ENCODE measurements at regions not wholly inside any gene's neighbourhood (a gene's known extent, or its start where the extent isn't known, plus 50 kb on each side); places are given as distances from the start of the nearest gene placed in this dataset.
A peak's percentile ranks its signal among the peaks of the same experiment; 100 is the strongest.

DNA sequence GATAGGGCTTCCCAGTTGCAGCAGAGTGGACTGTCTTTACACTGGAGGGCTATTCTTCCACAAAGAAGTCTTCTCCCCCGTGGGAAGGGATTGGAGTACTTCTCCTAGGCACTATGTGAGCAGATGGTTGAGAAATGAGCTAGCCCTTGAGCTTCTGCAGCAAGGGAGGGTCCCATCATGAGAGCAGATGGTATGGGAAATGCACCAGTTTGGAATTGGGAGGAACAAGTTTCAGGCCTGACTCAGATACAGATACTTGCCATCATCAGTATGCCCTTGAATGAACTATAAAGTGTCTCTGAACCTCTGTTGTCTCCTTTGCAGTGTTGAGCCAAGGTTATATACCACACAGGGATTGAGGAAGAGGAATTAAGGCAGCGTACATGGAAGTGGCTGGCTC is 757.4 kb downstream of the RNF144A start:
- peaks cover 28% of the 10 kb centered on the region for H3K4me1 Mint-ChIP-seq (ENCODE audit: low read depth, unreplicated experiment)
- H3K4me3 Mint-ChIP-seq (ENCODE audit: unreplicated experiment): no peak overlapping the region
- H3K36me3 Mint-ChIP-seq (ENCODE audit: unreplicated experiment): peaks cover 8% of the 10 kb centered on the region
- H3K27me3 Mint-ChIP-seq (ENCODE audit: unreplicated experiment): peaks cover 2% of the 10 kb centered on the region
- no peak overlapping the region for H3K27ac Mint-ChIP-seq (ENCODE audit: unreplicated experiment)
- DNase-seq: no peak
- TF ChIP-seq, protein P1, sequence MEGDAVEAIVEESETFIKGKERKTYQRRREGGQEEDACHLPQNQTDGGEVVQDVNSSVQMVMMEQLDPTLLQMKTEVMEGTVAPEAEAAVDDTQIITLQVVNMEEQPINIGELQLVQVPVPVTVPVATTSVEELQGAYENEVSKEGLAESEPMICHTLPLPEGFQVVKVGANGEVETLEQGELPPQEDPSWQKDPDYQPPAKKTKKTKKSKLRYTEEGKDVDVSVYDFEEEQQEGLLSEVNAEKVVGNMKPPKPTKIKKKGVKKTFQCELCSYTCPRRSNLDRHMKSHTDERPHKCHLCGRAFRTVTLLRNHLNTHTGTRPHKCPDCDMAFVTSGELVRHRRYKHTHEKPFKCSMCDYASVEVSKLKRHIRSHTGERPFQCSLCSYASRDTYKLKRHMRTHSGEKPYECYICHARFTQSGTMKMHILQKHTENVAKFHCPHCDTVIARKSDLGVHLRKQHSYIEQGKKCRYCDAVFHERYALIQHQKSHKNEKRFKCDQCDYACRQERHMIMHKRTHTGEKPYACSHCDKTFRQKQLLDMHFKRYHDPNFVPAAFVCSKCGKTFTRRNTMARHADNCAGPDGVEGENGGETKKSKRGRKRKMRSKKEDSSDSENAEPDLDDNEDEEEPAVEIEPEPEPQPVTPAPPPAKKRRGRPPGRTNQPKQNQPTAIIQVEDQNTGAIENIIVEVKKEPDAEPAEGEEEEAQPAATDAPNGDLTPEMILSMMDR (IDR thresholded peaks at IDR 0.05; ENCODE audit: partially characterized antibody, unreplicated experiment): no peak
- H3K9me3 Mint-ChIP-seq (ENCODE audit: unreplicated experiment): peaks cover 9% of the 10 kb centered on the region

DNA sequence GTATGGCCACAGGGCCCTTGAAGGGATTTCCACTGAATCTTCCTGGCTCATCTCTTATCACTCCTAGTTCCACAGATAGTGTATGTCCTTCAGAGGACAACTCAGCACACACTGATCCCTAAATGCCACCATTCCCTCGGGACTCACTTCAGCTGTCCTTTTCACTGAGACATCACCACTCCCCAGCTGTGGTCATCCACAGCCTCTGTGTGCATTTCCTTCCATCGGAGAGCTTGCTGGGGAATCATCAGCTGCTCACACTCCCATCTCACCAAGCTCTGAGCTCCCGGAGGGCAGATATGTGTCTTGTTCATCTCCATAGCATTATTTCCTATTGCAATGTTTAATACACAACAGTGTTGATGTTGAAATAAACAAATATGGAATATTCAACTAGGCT is 759.5 kb downstream of the RNF144A start:
- peaks cover 8% of the 10 kb centered on the region for H3K36me3 Mint-ChIP-seq (ENCODE audit: unreplicated experiment)
- peaks cover 14% of the 10 kb centered on the region for H3K4me1 Mint-ChIP-seq (ENCODE audit: low read depth, unreplicated experiment)
- DNase-seq: no peak
- H3K27me3 Mint-ChIP-seq (ENCODE audit: unreplicated experiment): peaks cover 2% of the 10 kb centered on the region
- H3K4me3 Mint-ChIP-seq (ENCODE audit: unreplicated experiment): no peak overlapping the region
- TF ChIP-seq, protein P1 (IDR thresholded peaks at IDR 0.05; ENCODE audit: partially characterized antibody, unreplicated experiment): no peak
- H3K27ac Mint-ChIP-seq (ENCODE audit: unreplicated experiment): peak overlapping the region; percentile 63
- H3K9me3 Mint-ChIP-seq (ENCODE audit: unreplicated experiment): peaks cover 6% of the 10 kb centered on the region

DNA sequence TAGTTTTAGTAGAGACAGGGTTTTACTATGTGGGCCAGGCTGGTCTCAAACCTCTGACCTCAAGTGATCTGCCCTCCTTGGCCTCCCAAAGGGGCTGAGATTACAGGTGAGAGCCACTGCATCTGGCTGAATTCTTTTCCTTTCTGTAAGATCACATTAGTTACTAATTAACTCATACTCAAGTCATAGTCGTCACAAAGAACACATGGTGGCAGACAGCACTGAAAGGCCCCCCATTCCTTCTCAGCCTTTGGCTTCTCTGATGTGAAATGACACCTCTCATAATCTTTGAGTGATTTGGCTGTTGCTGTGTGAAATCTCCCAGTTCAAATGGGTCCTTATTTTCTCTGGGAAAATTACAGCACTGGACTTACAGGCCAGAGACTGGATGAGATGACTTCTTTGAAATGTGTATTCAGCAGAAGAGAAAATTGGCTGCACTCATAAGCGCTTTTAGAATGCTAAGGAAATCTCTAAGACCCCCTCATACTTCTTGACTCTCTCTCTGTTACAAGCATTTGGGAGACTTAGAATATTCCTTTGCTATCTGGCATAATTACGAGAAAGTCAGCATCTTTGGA is 764.8 kb downstream of the RNF144A start:
- Mint-ChIP-seq H3K4me3 (ENCODE audit: unreplicated experiment) (no peak overlapping the region), H3K27ac (ENCODE audit: unreplicated experiment) (no peak overlapping the region)

DNA sequence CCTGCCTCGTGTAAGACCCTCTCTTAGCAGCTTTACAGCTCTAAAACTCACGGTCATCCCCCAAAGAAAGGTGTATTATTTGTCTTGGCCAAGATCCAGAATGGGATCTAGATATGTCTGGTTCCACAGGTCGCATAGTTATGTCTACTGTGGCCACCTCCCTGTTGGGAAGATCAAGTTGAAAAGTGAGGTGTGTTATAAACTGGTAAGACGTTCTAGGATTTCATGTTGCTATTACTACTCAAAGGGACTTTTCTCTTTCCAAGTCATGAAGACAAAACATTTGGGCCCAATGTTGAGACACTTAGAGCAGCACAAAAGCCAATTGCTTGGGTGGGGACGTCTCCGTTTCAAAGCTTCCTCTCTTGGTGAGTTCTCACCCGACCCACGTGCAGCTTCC is 766.0 kb downstream of the RNF144A start:
- Mint-ChIP-seq H3K4me3 (ENCODE audit: unreplicated experiment) (no peak overlapping the region), H3K9me3 (ENCODE audit: unreplicated experiment) (peaks cover 5% of the 10 kb centered on the region), H3K36me3 (ENCODE audit: unreplicated experiment) (no peaks in the 10 kb centered on the region), H3K27ac (ENCODE audit: unreplicated experiment) (no peak overlapping the region), H3K4me1 (ENCODE audit: low read depth, unreplicated experiment) (peaks cover 10% of the 10 kb centered on the region), H3K27me3 (ENCODE audit: unreplicated experiment) (no peaks in the 10 kb centered on the region)
- TF ChIP-seq, protein P1 (IDR thresholded peaks at IDR 0.05; ENCODE audit: partially characterized antibody, unreplicated experiment): no peak
- no peak for DNase-seq

More for the DNA sequence above, 764.8 kb downstream of the RNF144A start:
- Mint-ChIP-seq H3K27me3 (ENCODE audit: unreplicated experiment) (no peaks in the 10 kb centered on the region), H3K36me3 (ENCODE audit: unreplicated experiment) (no peaks in the 10 kb centered on the region), H3K9me3 (ENCODE audit: unreplicated experiment) (peaks cover 5% of the 10 kb centered on the region), H3K4me1 (ENCODE audit: low read depth, unreplicated experiment) (peaks cover 10% of the 10 kb centered on the region)
- DNase-seq: no peak
- TF ChIP-seq, protein P1 (IDR thresholded peaks at IDR 0.05; ENCODE audit: partially characterized antibody, unreplicated experiment): no peak

DNA sequence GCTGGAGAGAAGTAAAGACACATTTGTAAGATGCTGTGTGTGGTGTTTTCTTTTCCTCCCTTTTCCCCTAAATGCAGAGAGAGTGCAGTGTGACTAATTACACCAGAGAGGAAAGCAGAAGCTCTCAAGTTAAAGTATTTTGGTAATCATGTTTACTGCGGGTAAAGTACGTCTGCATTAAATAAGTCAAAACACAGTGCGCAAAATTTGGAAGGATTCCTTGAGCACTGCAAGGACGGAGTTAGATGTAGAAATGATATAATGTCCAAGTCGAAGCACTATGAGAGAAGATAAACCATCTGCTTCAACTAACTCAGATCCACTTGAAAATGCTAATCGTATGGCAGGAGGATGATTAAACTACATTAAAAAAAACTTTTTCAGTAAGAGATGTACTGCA is 766.5 kb downstream of the RNF144A start:
- no peaks in the 10 kb centered on the region for H3K27me3 Mint-ChIP-seq (ENCODE audit: unreplicated experiment)
- peaks cover 10% of the 10 kb centered on the region for H3K4me1 Mint-ChIP-seq (ENCODE audit: low read depth, unreplicated experiment)
- no peaks in the 10 kb centered on the region for H3K36me3 Mint-ChIP-seq (ENCODE audit: unreplicated experiment)
- DNase-seq: no peak
- H3K27ac Mint-ChIP-seq (ENCODE audit: unreplicated experiment): no peak overlapping the region
- H3K9me3 Mint-ChIP-seq (ENCODE audit: unreplicated experiment): peaks cover 5% of the 10 kb centered on the region
- TF ChIP-seq, protein P1 (IDR thresholded peaks at IDR 0.05; ENCODE audit: partially characterized antibody, unreplicated experiment): no peak
- no peak overlapping the region for H3K4me3 Mint-ChIP-seq (ENCODE audit: unreplicated experiment)
